DND-41 (cell line): ENCODE measurements at regions not wholly inside any gene's neighbourhood (a gene's known extent, or its start where the extent isn't known, plus 50 kb on each side); places are given as distances from the start of the nearest gene placed in this dataset.

ENCODE experiments used
- CTCF ChIP-seq: IDR thresholded peaks from 2 replicates; pipeline ENCODE4 v1.5.1; 2012; ENCODE audit warnings: borderline replicate concordance, low read length, moderate library complexity, mild to moderate bottlenecking; ENCODE audit not compliant: poor library complexity, severe bottlenecking; ENCODE audit errors: extremely low read depth
- EZH2 ChIP-seq: IDR thresholded peaks from 3 replicates; pipeline ENCODE4 v1.6.1; 2012; ENCODE audit warnings: borderline replicate concordance, low read depth, mild to moderate bottlenecking, moderate library complexity, low read length, inconsistent platforms; ENCODE audit not compliant: severe bottlenecking

DNA sequence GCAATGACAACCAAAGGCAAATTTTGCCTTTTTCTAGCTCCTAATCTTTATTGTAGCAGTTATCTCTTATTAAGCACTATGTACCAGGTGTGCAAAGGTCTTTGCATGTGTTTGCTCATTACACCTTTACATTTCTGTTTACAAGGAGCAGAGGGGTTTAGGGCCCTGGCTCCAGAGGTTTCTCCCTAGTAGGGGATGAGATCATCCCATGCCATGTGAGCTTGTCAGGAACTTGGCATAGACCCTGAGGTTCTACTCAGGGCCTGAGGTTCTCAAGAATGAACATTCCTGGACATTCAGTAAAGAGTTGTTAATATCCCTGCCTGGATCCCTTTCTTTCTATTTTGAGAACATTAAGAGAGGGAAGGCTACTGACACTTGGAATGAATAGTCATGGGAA is 292.0 kb downstream of the RPAP3 start:
- no peak for TF ChIP-seq CTCF
- TF ChIP-seq EZH2: no peak
